ENCODE measurements at regions not wholly inside any gene's neighbourhood (a gene's known extent, or its start where the extent isn't known, plus 50 kb on each side); places are given as distances from the start of the nearest gene placed in this dataset.

DNA sequence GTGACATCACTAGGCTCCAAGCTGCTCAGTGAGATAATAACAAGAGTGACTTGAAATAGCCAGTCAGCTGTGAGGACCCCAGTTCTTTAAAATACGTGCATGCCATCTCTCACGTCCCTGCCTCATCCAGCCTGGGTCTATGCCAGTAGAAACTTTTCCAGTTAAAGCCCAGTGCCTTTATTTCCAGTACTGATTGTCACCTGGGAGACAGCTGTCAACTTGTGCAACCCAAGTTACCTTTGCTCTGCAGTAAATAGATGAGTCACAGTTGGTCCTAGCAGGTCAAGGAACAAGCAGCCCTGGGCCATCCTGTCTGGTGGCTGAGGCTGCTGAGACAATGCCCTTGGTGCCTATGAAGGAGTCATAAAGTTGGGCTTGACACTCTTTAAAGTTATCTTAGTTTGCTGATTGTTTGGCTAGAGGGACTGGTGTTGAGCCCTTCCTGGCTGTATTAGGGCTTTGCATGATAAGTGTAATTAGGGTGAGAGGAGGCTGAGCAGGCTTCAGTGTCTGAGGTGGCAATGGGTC is 228.7 kb downstream of the LACC1 start:
- no peak overlapping the region for H3K4me3 ChIP-seq
- no peaks in the 10 kb centered on the region for H3K9me3 ChIP-seq
- no peaks in the 10 kb centered on the region for H3K36me3 ChIP-seq
- peak overlapping the region in 1 of 2 donors; percentile 30 for H3K9ac ChIP-seq (ENCODE audit: low read depth in 2 of 2, low read length in 2 of 2)
- intact Hi-C loops (cut with DNase I) = no loop called here
- DNase-seq = peak; percentile 89
- TF ChIP-seq, protein P1, sequence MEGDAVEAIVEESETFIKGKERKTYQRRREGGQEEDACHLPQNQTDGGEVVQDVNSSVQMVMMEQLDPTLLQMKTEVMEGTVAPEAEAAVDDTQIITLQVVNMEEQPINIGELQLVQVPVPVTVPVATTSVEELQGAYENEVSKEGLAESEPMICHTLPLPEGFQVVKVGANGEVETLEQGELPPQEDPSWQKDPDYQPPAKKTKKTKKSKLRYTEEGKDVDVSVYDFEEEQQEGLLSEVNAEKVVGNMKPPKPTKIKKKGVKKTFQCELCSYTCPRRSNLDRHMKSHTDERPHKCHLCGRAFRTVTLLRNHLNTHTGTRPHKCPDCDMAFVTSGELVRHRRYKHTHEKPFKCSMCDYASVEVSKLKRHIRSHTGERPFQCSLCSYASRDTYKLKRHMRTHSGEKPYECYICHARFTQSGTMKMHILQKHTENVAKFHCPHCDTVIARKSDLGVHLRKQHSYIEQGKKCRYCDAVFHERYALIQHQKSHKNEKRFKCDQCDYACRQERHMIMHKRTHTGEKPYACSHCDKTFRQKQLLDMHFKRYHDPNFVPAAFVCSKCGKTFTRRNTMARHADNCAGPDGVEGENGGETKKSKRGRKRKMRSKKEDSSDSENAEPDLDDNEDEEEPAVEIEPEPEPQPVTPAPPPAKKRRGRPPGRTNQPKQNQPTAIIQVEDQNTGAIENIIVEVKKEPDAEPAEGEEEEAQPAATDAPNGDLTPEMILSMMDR (IDR thresholded peaks at IDR 0.05) = no peak
- H3K27ac ChIP-seq = peak overlapping the region; percentile 79
- H3K27me3 ChIP-seq = no peaks in the 10 kb centered on the region
- no peaks in the 10 kb centered on the region for H3K4me1 ChIP-seq

DNA sequence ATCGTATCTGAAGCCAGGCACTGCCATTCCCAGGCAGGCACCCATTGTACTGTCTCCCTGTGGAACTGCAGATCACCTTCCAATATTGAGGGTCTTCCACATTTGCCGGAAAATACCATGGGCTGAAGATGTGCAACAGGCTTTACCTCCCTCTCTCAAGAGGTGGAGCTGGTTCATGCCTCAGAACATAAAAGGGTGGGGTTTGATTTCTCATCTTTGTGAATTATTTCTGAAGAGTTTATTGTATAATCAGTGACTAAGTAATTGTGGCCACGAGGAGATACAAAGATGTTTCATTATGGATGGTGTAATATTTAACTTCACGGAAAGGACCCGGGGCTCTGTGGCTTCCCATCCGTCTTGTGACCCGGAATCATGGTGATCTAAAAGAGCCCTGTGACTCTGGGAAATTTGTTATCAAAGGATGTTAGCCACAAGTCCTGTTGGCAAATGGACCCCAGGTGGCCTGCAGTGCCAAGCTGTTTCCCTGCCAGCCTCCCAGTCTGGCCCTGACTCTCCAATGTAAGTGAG is 230.5 kb downstream of the LACC1 start:
- peak; percentile 44 for DNase-seq
- Histone ChIP-seq H3K9me3 (no peaks in the 10 kb centered on the region), H3K27ac (peak overlapping the region; percentile 79), H3K27me3 (no peaks in the 10 kb centered on the region), H3K36me3 (no peaks in the 10 kb centered on the region), H3K4me3 (no peak overlapping the region), H3K4me1 (no peaks in the 10 kb centered on the region), H3K9ac (ENCODE audit: low read depth in 2 of 2, low read length in 2 of 2) (peak overlapping the region in 1 of 2 donors; percentile 38)
- intact Hi-C loops (cut with DNase I) = no loop called here
- TF ChIP-seq, protein P1 (IDR thresholded peaks at IDR 0.05) = no peak

DNA sequence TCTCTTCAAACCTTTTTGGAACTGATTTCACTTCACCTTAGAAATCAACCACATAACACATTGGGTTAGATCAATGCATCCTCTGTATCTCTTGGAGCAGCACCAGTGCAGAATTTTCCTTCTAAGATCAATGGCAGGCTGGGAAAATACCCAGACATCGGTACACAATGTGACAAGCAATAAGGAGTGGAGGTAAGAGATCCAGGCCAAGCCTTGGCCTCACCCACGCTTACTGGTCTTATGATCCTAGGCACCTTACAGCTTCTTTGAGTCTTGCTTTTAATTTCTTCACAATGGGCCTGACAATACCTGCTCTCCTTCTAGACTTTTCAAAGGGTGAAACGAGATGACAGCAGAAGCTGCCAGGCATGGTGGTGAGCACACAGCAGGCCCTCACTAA is 232.0 kb downstream of the LACC1 start:
- DNase-seq = no peak
- Histone ChIP-seq H3K4me3 (no peak overlapping the region), H3K9ac (ENCODE audit: low read depth in 2 of 2, low read length in 2 of 2) (peak overlapping the region in 1 of 2 donors; percentile 16), H3K27me3 (no peaks in the 10 kb centered on the region), H3K27ac (peak overlapping the region; percentile 6), H3K4me1 (no peaks in the 10 kb centered on the region), H3K9me3 (no peaks in the 10 kb centered on the region), H3K36me3 (no peaks in the 10 kb centered on the region)
- TF ChIP-seq, protein P1 (IDR thresholded peaks at IDR 0.05) = no peak
- intact Hi-C loops (cut with DNase I) = no loop called here

DNA sequence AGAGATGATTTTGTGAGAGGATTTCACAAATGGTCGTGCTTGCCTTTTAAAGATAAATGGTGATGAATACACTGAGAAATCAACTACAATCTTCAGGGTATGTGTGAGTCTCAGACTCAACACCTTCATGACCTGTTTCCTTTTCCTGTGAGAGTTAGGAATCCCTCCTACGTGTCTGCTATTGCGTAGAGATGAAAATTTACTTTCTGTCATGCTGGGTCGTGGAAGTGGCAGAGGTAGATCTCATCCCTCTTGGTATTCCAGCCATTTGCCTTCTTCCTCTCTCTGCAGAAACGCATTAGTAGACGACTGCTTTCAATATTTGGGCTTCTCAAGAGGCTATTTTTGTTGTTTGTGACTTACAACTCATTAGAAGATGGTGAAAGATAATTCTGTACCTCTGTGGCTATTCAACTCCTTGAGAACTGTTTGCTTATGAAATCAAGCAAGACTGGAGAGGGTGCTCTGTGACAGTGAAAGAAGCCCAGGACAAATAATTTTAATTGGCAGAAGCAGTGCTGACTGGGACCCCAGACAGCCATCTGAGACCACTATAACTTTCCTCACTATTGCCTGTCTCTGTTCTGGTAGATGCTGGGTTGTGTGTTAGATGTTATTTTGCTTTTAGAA is 233.1 kb downstream of the LACC1 start:
- H3K4me1 ChIP-seq = no peaks in the 10 kb centered on the region
- DNase-seq = no peak
- H3K36me3 ChIP-seq = no peaks in the 10 kb centered on the region
- TF ChIP-seq, protein P1 (IDR thresholded peaks at IDR 0.05) = no peak
- no peak overlapping the region for H3K4me3 ChIP-seq
- no peak overlapping the region for H3K27ac ChIP-seq
- no peak overlapping the region for H3K9ac ChIP-seq (ENCODE audit: low read depth in 2 of 2, low read length in 2 of 2)
- intact Hi-C loops (cut with DNase I) = no loop called here
- no peaks in the 10 kb centered on the region for H3K27me3 ChIP-seq
- no peaks in the 10 kb centered on the region for H3K9me3 ChIP-seq

DNA sequence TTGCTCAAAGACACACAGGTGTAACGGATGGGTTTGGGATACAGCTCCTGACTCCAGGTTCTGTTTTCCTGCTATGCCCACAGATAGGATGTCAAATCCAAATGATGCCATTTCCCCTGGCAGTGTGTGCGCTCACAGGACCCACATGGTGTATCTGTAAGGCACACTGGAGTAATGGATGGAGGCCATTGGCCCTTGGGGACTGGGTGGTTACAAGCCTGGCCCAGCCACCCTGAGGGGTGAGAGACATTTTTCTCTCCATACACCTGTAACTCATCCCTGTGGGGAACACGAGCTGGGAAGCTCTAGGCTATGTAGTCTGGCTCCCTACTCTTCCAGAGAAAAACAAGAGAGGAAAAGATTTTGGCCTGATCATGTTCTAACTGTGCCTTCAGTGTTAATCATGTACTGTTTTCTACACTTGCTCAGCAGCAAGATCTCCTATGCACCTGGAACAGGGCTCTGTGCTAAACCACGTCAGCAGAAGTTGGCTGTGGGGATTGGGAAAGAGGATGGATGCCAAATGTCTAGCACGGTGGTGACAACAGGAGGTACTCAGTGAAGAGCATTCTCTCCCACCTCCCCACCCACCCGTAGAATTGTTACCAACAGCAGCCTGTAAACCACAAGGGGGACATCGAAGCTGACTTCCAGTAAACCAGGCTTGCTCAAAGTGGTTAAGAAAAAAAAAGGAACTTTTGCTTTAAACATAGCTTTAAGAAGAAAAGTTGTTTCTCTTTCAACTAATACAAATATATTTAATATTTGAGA is 237.0 kb downstream of the LACC1 start:
- no peak overlapping the region for H3K4me3 ChIP-seq
- H3K27me3 ChIP-seq = no peaks in the 10 kb centered on the region
- H3K9ac ChIP-seq (ENCODE audit: low read depth in 2 of 2, low read length in 2 of 2) = no peak overlapping the region
- no peaks in the 10 kb centered on the region for H3K4me1 ChIP-seq
- DNase-seq = no peak
- intact Hi-C loops (cut with DNase I) = no loop called here
- H3K27ac ChIP-seq = no peak overlapping the region
- H3K9me3 ChIP-seq = no peaks in the 10 kb centered on the region
- H3K36me3 ChIP-seq = no peaks in the 10 kb centered on the region
- TF ChIP-seq, protein P1 (IDR thresholded peaks at IDR 0.05) = no peak
